Inferior parietal cortex (tissue), 1 donor: ENCODE measurements at regions not wholly inside any gene's neighbourhood (a gene's known extent, or its start where the extent isn't known, plus 50 kb on each side); places are given as distances from the start of the nearest gene placed in this dataset.
"Not testable (repeated sequence)": the region's sequence is repeated elsewhere in the genome, so short reads cannot be mapped to it uniquely, and the experiment has no call there.

ENCODE experiments used
- DNase-seq: peaks from one replicate; pipeline ENCODE4 v3.0.0-alpha.2; 2016; ENCODE audit errors: extremely low spot score

- not testable (repeated sequence) for DNase-seq
Observed at GRCh38 chr4:189810318-189811181, 130.1 kb upstream of the FRG1 start.

- no peak for DNase-seq
Observed at GRCh38 chr4:189815404-189816192, 125.1 kb upstream of the FRG1 start.

GRCh38 chr4:189822326-189822725, 118.3 kb upstream of the FRG1 start:
- no peak for DNase-seq

- DNase-seq, result peak; percentile 81
Observed at GRCh38 chr4:189823591-189823990, 117.1 kb upstream of the FRG1 start.

- no peak for DNase-seq
Observed at GRCh38 chr4:189825466-189825865, 115.2 kb upstream of the FRG1 start.

- DNase-seq, result no peak
Observed at GRCh38 chr4:189826657-189827056, 114.0 kb upstream of the FRG1 start.

GRCh38 chr4:189828081-189828697, 112.5 kb upstream of the FRG1 start:
- no peak for DNase-seq

GRCh38 chr4:189832528-189832927, 108.1 kb upstream of the FRG1 start:
- DNase-seq, result no peak

GRCh38 chr4:189834616-189835015, 106.1 kb upstream of the FRG1 start:
- DNase-seq, result no peak

- no peak for DNase-seq
Observed at GRCh38 chr4:189835505-189835904, 105.2 kb upstream of the FRG1 start.

GRCh38 chr4:189837471-189837870, 103.2 kb upstream of the FRG1 start:
- no peak for DNase-seq

GRCh38 chr4:189838821-189839497, 101.7 kb upstream of the FRG1 start:
- DNase-seq, result no peak

GRCh38 chr4:189840356-189840755, 100.3 kb upstream of the FRG1 start:
- DNase-seq, result no peak

GRCh38 chr4:189843413-189844009, 97.2 kb upstream of the FRG1 start:
- DNase-seq, result no peak

- no peak for DNase-seq
Observed at GRCh38 chr4:189845145-189845846, 95.4 kb upstream of the FRG1 start.

GRCh38 chr4:189846094-189846493, 94.6 kb upstream of the FRG1 start:
- not testable (repeated sequence) for DNase-seq

- not testable (repeated sequence) for DNase-seq
Observed at GRCh38 chr4:189846608-189847007, 94.1 kb upstream of the FRG1 start.

- DNase-seq, result not testable (repeated sequence)
Observed at GRCh38 chr4:189848672-189849071, 92.0 kb upstream of the FRG1 start.

- DNase-seq, result no peak
Observed at GRCh38 chr4:189850239-189850856, 90.3 kb upstream of the FRG1 start.

- DNase-seq, result no peak
Observed at GRCh38 chr4:189858435-189858834, 82.2 kb upstream of the FRG1 start.
